HG03280 (cell line): ENCODE measurements at regions not wholly inside any gene's neighbourhood (a gene's known extent, or its start where the extent isn't known, plus 50 kb on each side); places are given as distances from the start of the nearest gene placed in this dataset.
"Not testable (repeated sequence)": the region's sequence is repeated elsewhere in the genome, so short reads cannot be mapped to it uniquely, and the experiment has no call there.

ENCODE experiments used
- ATAC-seq: cut with Tn5 transposase; IDR thresholded peaks from one replicate; pipeline ENCODE4 v1.9.1; 2021; ENCODE audit warnings: mild to moderate bottlenecking, moderate library complexity; ENCODE audit not compliant: unreplicated experiment

- no peak for ATAC-seq
Observed at GRCh38 chr3:127069814-127070440, 87.0 kb downstream of the PLXNA1 start.

GRCh38 chr3:127070776-127071175 lies 87.9 kb downstream of the PLXNA1 start:
- no peak for ATAC-seq

GRCh38 chr3:127071597-127072001 lies 88.7 kb downstream of the PLXNA1 start:
- no peak for ATAC-seq

GRCh38 chr3:127072221-127072771 lies 89.4 kb downstream of the PLXNA1 start:
- ATAC-seq, result no peak

- ATAC-seq, result no peak
Observed at GRCh38 chr3:127072971-127073783, 90.3 kb downstream of the PLXNA1 start.

- no peak for ATAC-seq
Observed at GRCh38 chr3:127073941-127074820, 91.3 kb downstream of the PLXNA1 start.

GRCh38 chr3:127074900-127075360 lies 92.0 kb downstream of the PLXNA1 start:
- peak; percentile 66 for ATAC-seq

GRCh38 chr3:127076166-127076992 lies 93.5 kb downstream of the PLXNA1 start:
- not testable (repeated sequence) for ATAC-seq

- no peak for ATAC-seq
Observed at GRCh38 chr3:127077068-127077467, 94.2 kb downstream of the PLXNA1 start.

GRCh38 chr3:127077505-127078064 lies 94.7 kb downstream of the PLXNA1 start:
- no peak for ATAC-seq

- no peak for ATAC-seq
Observed at GRCh38 chr3:127078626-127079025, 95.7 kb downstream of the PLXNA1 start.

- ATAC-seq, result no peak
Observed at GRCh38 chr3:127079211-127079610, 96.3 kb downstream of the PLXNA1 start.

- ATAC-seq, result no peak
Observed at GRCh38 chr3:127081001-127081720, 98.2 kb downstream of the PLXNA1 start.

- no peak for ATAC-seq
Observed at GRCh38 chr3:127082066-127082465, 99.2 kb downstream of the PLXNA1 start.

GRCh38 chr3:127083778-127084397 lies 101.0 kb downstream of the PLXNA1 start:
- no peak for ATAC-seq

GRCh38 chr3:127084401-127084990 lies 101.6 kb downstream of the PLXNA1 start:
- ATAC-seq, result no peak

GRCh38 chr3:127085576-127085975 lies 102.7 kb downstream of the PLXNA1 start:
- ATAC-seq, result no peak

GRCh38 chr3:127086591-127086990 lies 103.7 kb downstream of the PLXNA1 start:
- not testable (repeated sequence) for ATAC-seq
